ENCODE measurements at regions not wholly inside any gene's neighbourhood (a gene's known extent, or its start where the extent isn't known, plus 50 kb on each side); places are given as distances from the start of the nearest gene placed in this dataset.

DNA sequence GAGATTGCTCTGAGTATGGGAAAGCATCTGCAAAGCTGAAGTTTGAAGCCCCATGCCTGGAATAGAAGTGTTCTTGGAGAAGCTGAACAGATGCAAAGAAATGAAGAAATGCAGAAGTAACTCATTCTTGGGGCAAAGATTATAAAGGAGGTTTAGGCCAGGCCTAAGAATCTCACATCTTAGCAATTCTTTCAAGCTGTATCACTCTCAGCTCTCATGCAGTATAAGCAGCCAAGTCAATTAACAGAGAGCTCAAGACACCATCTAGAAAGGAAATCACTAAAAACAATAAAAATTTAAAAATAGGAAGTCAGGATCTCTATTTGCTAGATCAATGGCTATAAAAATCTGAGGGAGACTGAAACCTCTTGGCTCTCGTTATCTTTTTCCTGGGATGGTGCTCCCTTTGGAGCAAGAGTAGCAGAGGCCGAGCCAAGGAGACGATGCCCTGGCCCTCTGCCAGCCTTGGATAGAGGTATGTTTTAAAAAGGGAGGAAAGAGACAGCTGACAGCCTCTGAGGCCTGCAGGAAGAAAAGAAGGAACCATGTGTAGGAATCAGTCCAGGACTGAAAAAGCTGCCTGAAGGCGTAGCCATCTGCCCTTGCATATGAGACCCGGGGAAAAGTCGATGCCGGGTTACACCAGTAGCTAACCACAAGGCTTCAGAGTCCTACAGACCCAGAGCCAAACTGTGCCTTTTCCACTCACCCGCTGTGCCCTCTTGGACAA is 229.8 kb downstream of the BLID start:
- TF ChIP-seq, protein P1, sequence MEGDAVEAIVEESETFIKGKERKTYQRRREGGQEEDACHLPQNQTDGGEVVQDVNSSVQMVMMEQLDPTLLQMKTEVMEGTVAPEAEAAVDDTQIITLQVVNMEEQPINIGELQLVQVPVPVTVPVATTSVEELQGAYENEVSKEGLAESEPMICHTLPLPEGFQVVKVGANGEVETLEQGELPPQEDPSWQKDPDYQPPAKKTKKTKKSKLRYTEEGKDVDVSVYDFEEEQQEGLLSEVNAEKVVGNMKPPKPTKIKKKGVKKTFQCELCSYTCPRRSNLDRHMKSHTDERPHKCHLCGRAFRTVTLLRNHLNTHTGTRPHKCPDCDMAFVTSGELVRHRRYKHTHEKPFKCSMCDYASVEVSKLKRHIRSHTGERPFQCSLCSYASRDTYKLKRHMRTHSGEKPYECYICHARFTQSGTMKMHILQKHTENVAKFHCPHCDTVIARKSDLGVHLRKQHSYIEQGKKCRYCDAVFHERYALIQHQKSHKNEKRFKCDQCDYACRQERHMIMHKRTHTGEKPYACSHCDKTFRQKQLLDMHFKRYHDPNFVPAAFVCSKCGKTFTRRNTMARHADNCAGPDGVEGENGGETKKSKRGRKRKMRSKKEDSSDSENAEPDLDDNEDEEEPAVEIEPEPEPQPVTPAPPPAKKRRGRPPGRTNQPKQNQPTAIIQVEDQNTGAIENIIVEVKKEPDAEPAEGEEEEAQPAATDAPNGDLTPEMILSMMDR (optimal IDR thresholded peaks at IDR 0.05 in 1 of 3, IDR thresholded peaks at IDR 0.05 in 1 of 3, conservative IDR thresholded peaks at IDR 0.05 in 1 of 3; ENCODE audit: extremely low read depth in 1 of 3, insufficient read depth in 2 of 3, low read length in 3 of 3), result no peak
- no peak for TF ChIP-seq EZH2 (IDR thresholded peaks at IDR 0.05; ENCODE audit: low read length)

All from keratinocyte (primary cell).